Brain microvascular endothelial cell (primary cell): ENCODE measurements at regions not wholly inside any gene's neighbourhood (a gene's known extent, or its start where the extent isn't known, plus 50 kb on each side); places are given as distances from the start of the nearest gene placed in this dataset.
"Not testable (repeated sequence)": the region's sequence is repeated elsewhere in the genome, so short reads cannot be mapped to it uniquely, and the experiment has no call there.

Experiments
- DNase-seq: peaks from one replicate; pipeline ENCODE4 v3.0.0-alpha.2; 2020
- H3K27ac ChIP-seq: fragments of 250-450 bp; sonication (Bioruptor Pico); 2 replicates; pipeline ENCODE4 v1.5.1; 2020; ENCODE audit warnings: mild to moderate bottlenecking, moderate library complexity
- H3K27me3 ChIP-seq: fragments of 250-450 bp; sonication (Bioruptor Pico); replicated peaks from 2 replicates; pipeline ENCODE4 v1.5.1; 2020; ENCODE audit warnings: mild to moderate bottlenecking
- H3K36me3 ChIP-seq: fragments of 250-450 bp; sonication (Bioruptor Pico); replicated peaks from 2 replicates; pipeline ENCODE4 v1.5.1; 2020; ENCODE audit warnings: mild to moderate bottlenecking
- H3K4me3 ChIP-seq: 2 replicates; pipeline ENCODE4 v1.5.1; 2011; ENCODE audit warnings: low read depth, mild to moderate bottlenecking, control low read depth, low read length, moderate library complexity
- CTCF ChIP-seq: IDR thresholded peaks from 2 replicates; pipeline ENCODE4 v1.5.1; 2011; ENCODE audit warnings: low read depth, mild to moderate bottlenecking, moderate library complexity, low read length, control low read depth, inconsistent platforms; ENCODE audit errors: missing control alignments
- in situ Hi-C: cut with HindIII; loops from 2 replicates; pipeline ENCODE4 v1.10.0; 2017; ENCODE audit warnings: low sequenced_read_pairs, low pct_ligation_motif_present

- TF ChIP-seq CTCF: no peak
- in situ Hi-C loops: no loop called here
- no peak overlapping the region for H3K4me3 ChIP-seq
Observed at GRCh38 chr5:40233268-40233667, 446.4 kb upstream of the PTGER4 start.

GRCh38 chr5:40227931-40228330 lies 451.8 kb upstream of the PTGER4 start:
- Histone ChIP-seq H3K36me3 (no peaks in the 10 kb centered on the region), H3K27ac (no peak overlapping the region), H3K4me3 (no peak overlapping the region), H3K27me3 (no peaks in the 10 kb centered on the region)
- no peak for DNase-seq
- no peak for TF ChIP-seq CTCF
- in situ Hi-C loops: no loop called here

More at GRCh38 chr5:40233268-40233667, 446.4 kb upstream of the PTGER4 start:
- no peak overlapping the region for H3K27ac ChIP-seq
- no peak for DNase-seq
- no peaks in the 10 kb centered on the region for H3K27me3 ChIP-seq
- H3K36me3 ChIP-seq: no peaks in the 10 kb centered on the region

GRCh38 chr5:40227366-40227765 lies 452.3 kb upstream of the PTGER4 start:
- Histone ChIP-seq H3K4me3 (no peak overlapping the region), H3K27ac (no peak overlapping the region), H3K27me3 (no peaks in the 10 kb centered on the region), H3K36me3 (no peaks in the 10 kb centered on the region)
- in situ Hi-C loops: no loop called here
- DNase-seq: no peak
- TF ChIP-seq CTCF: no peak

GRCh38 chr5:40226906-40227305 lies 452.8 kb upstream of the PTGER4 start:
- Histone ChIP-seq H3K27me3 (no peaks in the 10 kb centered on the region), H3K27ac (no peak overlapping the region), H3K36me3 (no peaks in the 10 kb centered on the region), H3K4me3 (no peak overlapping the region)
- no peak for TF ChIP-seq CTCF
- no peak for DNase-seq
- in situ Hi-C loops: no loop called here

- H3K27me3 ChIP-seq, DNase-seq, in situ Hi-C loops, H3K4me3 ChIP-seq, H3K27ac ChIP-seq, H3K36me3 ChIP-seq: not testable (repeated sequence)
Observed at GRCh38 chr5:40225147-40225546, 454.6 kb upstream of the PTGER4 start.

GRCh38 chr5:40224421-40224820 lies 455.3 kb upstream of the PTGER4 start:
- Histone ChIP-seq H3K4me3 (no peak overlapping the region), H3K27me3 (no peaks in the 10 kb centered on the region), H3K27ac (peak overlapping the region; percentile 69), H3K36me3 (no peaks in the 10 kb centered on the region)
- in situ Hi-C loops: no loop called here
- TF ChIP-seq CTCF: no peak
- DNase-seq: no peak
